ENCODE measurements at regions not wholly inside any gene's neighbourhood (a gene's known extent, or its start where the extent isn't known, plus 50 kb on each side); places are given as distances from the start of the nearest gene placed in this dataset.

- peak overlapping the region; percentile 67 for H3K27ac ChIP-seq
- TF ChIP-seq ZFX (IDR thresholded peaks at IDR 0.05) (no peak), CTCF (conservative IDR thresholded peaks at IDR 0.05) (no peak)
Observed at GRCh38 chr13:18992791-18993190, 188.8 kb downstream of the TUBA3C start.

- no peak for TF ChIP-seq CTCF (conservative IDR thresholded peaks at IDR 0.05)
- TF ChIP-seq ZFX (IDR thresholded peaks at IDR 0.05): no peak
- H3K27ac ChIP-seq: no peak overlapping the region
Observed at GRCh38 chr13:18991060-18991459, 190.6 kb downstream of the TUBA3C start.

GRCh38 chr13:18978447-18978846 is 203.2 kb downstream of the TUBA3C start:
- H3K27ac ChIP-seq: no peak overlapping the region
- TF ChIP-seq CTCF (conservative IDR thresholded peaks at IDR 0.05) (no peak), ZFX (IDR thresholded peaks at IDR 0.05) (no peak)

- TF ChIP-seq ZFX (IDR thresholded peaks at IDR 0.05) (no peak), CTCF (conservative IDR thresholded peaks at IDR 0.05) (no peak)
- H3K27ac ChIP-seq: no peak overlapping the region
Observed at GRCh38 chr13:18977857-18978256, 203.8 kb downstream of the TUBA3C start.

- no peak for TF ChIP-seq ZFX (IDR thresholded peaks at IDR 0.05)
- TF ChIP-seq CTCF (conservative IDR thresholded peaks at IDR 0.05): no peak
Observed at GRCh38 chr13:18971576-18972219, 209.9 kb downstream of the TUBA3C start.

GRCh38 chr13:18965347-18965855 is 216.2 kb downstream of the TUBA3C start:
- no peak overlapping the region for H3K27ac ChIP-seq

More at GRCh38 chr13:18971576-18972219, 209.9 kb downstream of the TUBA3C start:
- H3K27ac ChIP-seq: no peak overlapping the region

More at GRCh38 chr13:18965347-18965855, 216.2 kb downstream of the TUBA3C start:
- TF ChIP-seq ZFX (IDR thresholded peaks at IDR 0.05): no peak
- no peak for TF ChIP-seq CTCF (conservative IDR thresholded peaks at IDR 0.05)
